ENCODE measurements at regions not wholly inside any gene's neighbourhood (a gene's known extent, or its start where the extent isn't known, plus 50 kb on each side); places are given as distances from the start of the nearest gene placed in this dataset.

GRCh38 chr13:56347014-56347413 is 793.7 kb upstream of the PRR20A start:
- no peak for TF ChIP-seq RAD21 (IDR thresholded peaks at IDR 0.05)
- TF ChIP-seq CTCF (IDR thresholded peaks at IDR 0.05; ENCODE audit: low read depth, low read length, missing input control): no peak
- TF ChIP-seq YY1 (IDR thresholded peaks at IDR 0.05): no peak
- TF ChIP-seq GABPA (IDR thresholded peaks at IDR 0.05 in 1 of 2, conservative IDR thresholded peaks at IDR 0.05 in 1 of 2): no peak
- no peak for TF ChIP-seq MAX (IDR thresholded peaks at IDR 0.05)
- TF ChIP-seq ZBTB33 (IDR thresholded peaks at IDR 0.05): no peak
- no peak for TF ChIP-seq TAF1 (conservative IDR thresholded peaks at IDR 0.05)
